Stimulated activated CD8-positive, alpha-beta memory T cell treated with anti-CD3 and anti-CD28 coated beads, Interleukin-15, amount 100 ng/mL, for 48 hours (primary cell): ENCODE measurements at regions not wholly inside any gene's neighbourhood (a gene's known extent, or its start where the extent isn't known, plus 50 kb on each side); places are given as distances from the start of the nearest gene placed in this dataset.

Experiments
- DNase-seq, 2 donors: peaks; one replicate each; pipeline ENCODE4 v3.0.0-alpha.2; 2020; ENCODE audit warnings: low read depth in 2 of 2

DNA sequence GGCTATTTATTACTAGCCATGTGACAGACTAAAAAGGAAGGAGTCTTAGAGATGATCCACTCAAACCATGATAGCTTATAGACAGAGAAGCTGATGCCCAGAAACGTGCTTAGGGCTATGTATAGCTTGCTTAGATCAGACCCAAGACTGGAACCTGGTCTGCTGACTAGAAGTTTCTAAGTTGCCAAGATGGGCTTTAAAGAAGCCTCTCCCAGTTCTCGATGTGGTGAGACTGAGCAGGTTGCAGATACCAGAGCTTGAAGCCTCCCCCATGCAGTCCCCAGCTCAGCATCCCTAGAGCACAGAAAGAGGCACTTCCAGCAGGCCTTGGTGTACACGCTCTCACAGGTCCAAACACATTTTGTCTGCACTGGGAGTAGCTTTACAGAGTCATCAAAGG, 51.1 kb upstream of the ATP10B start:
- no peak for DNase-seq
